ENCODE measurements at regions not wholly inside any gene's neighbourhood (a gene's known extent, or its start where the extent isn't known, plus 50 kb on each side); places are given as distances from the start of the nearest gene placed in this dataset.

GRCh38 chrX:42725196-42725595 is 52.8 kb downstream of the PPP1R2C start:
- Histone ChIP-seq H3K79me2 (ENCODE audit: control insufficient read depth, low read length) (no peaks in the 10 kb centered on the region), H3K27me3 (ENCODE audit: control insufficient read depth, low read length) (no peaks in the 10 kb centered on the region), H3F3A (ENCODE audit: control insufficient read depth, insufficient read depth) (no peaks in the 10 kb centered on the region), H3K4me2 (ENCODE audit: low read length) (no peak overlapping the region), H3K4me3 (ENCODE audit: low read length) (no peak overlapping the region), H3K4me1 (ENCODE audit: control insufficient read depth, low read length) (no peaks in the 10 kb centered on the region), H3K27ac (ENCODE audit: low read depth, low read length) (no peak overlapping the region), H3K9me2 (replicated peaks; ENCODE audit: control insufficient read depth, low read length) (no peaks in the 10 kb centered on the region), H4K20me1 (ENCODE audit: control insufficient read depth, insufficient read depth, low read depth, low read length) (no peaks in the 10 kb centered on the region), H3K9me3 (ENCODE audit: control insufficient read depth, insufficient read depth, low read length) (no peaks in the 10 kb centered on the region), H3K36me3 (ENCODE audit: control insufficient read depth, low read length) (no peaks in the 10 kb centered on the region)
- TF ChIP-seq EZH2phosphoT487 (IDR thresholded peaks at IDR 0.05; ENCODE audit: borderline replicate concordance, low read length): no peak

- Histone ChIP-seq H3K9me3 (ENCODE audit: control insufficient read depth, insufficient read depth, low read length) (no peaks in the 10 kb centered on the region), H3K4me1 (ENCODE audit: control insufficient read depth, low read length) (no peaks in the 10 kb centered on the region), H3K4me2 (ENCODE audit: low read length) (no peak overlapping the region), H4K20me1 (ENCODE audit: control insufficient read depth, insufficient read depth, low read depth, low read length) (no peaks in the 10 kb centered on the region), H3K79me2 (ENCODE audit: control insufficient read depth, low read length) (no peaks in the 10 kb centered on the region), H3K27me3 (ENCODE audit: control insufficient read depth, low read length) (no peaks in the 10 kb centered on the region), H3K4me3 (ENCODE audit: low read length) (no peak overlapping the region), H3F3A (ENCODE audit: control insufficient read depth, insufficient read depth) (no peaks in the 10 kb centered on the region), H3K36me3 (ENCODE audit: control insufficient read depth, low read length) (no peaks in the 10 kb centered on the region), H3K27ac (ENCODE audit: low read depth, low read length) (no peak overlapping the region), H3K9me2 (replicated peaks; ENCODE audit: control insufficient read depth, low read length) (no peaks in the 10 kb centered on the region)
- TF ChIP-seq EZH2phosphoT487 (IDR thresholded peaks at IDR 0.05; ENCODE audit: borderline replicate concordance, low read length) (no peak), CTCF (IDR thresholded peaks at IDR 0.05; ENCODE audit: low read depth, low read length, poor library complexity, severe bottlenecking) (no peak)
These were observed 57.8 kb downstream of the PPP1R2C start for GRCh38 chrX:42720209-42720608.

- no peak overlapping the region for H3K4me3 ChIP-seq (ENCODE audit: low read length)
- H3K4me2 ChIP-seq (ENCODE audit: low read length): no peak overlapping the region
- H3K4me1 ChIP-seq (ENCODE audit: control insufficient read depth, low read length): no peaks in the 10 kb centered on the region
- H3K27ac ChIP-seq (ENCODE audit: low read depth, low read length): no peak overlapping the region
- no peaks in the 10 kb centered on the region for H3K36me3 ChIP-seq (ENCODE audit: control insufficient read depth, low read length)
- H4K20me1 ChIP-seq (ENCODE audit: control insufficient read depth, insufficient read depth, low read depth, low read length): no peaks in the 10 kb centered on the region
- no peaks in the 10 kb centered on the region for H3K79me2 ChIP-seq (ENCODE audit: control insufficient read depth, low read length)
- H3F3A ChIP-seq (ENCODE audit: control insufficient read depth, insufficient read depth): no peaks in the 10 kb centered on the region
- TF ChIP-seq CTCF (IDR thresholded peaks at IDR 0.05; ENCODE audit: low read depth, low read length, poor library complexity, severe bottlenecking) (no peak), EZH2phosphoT487 (IDR thresholded peaks at IDR 0.05; ENCODE audit: borderline replicate concordance, low read length) (no peak)
- no peaks in the 10 kb centered on the region for H3K9me2 ChIP-seq (replicated peaks; ENCODE audit: control insufficient read depth, low read length)
- no peaks in the 10 kb centered on the region for H3K27me3 ChIP-seq (ENCODE audit: control insufficient read depth, low read length)
- no peaks in the 10 kb centered on the region for H3K9me3 ChIP-seq (ENCODE audit: control insufficient read depth, insufficient read depth, low read length)
These were observed 62.2 kb downstream of the PPP1R2C start for GRCh38 chrX:42715701-42716262.

- Histone ChIP-seq H3K27me3 (ENCODE audit: control insufficient read depth, low read length) (no peaks in the 10 kb centered on the region), H3K36me3 (ENCODE audit: control insufficient read depth, low read length) (no peaks in the 10 kb centered on the region)
- no peak for TF ChIP-seq EZH2phosphoT487 (IDR thresholded peaks at IDR 0.05; ENCODE audit: borderline replicate concordance, low read length)
- TF ChIP-seq CTCF (IDR thresholded peaks at IDR 0.05; ENCODE audit: low read depth, low read length, poor library complexity, severe bottlenecking): no peak
These were observed 62.8 kb downstream of the PPP1R2C start for GRCh38 chrX:42714981-42715700.

More at GRCh38 chrX:42714981-42715700, 62.8 kb downstream of the PPP1R2C start:
- no peak overlapping the region for H3K4me3 ChIP-seq (ENCODE audit: low read length)
- H3K4me2 ChIP-seq (ENCODE audit: low read length): no peak overlapping the region
- H3K79me2 ChIP-seq (ENCODE audit: control insufficient read depth, low read length): no peaks in the 10 kb centered on the region
- no peaks in the 10 kb centered on the region for H3K9me2 ChIP-seq (replicated peaks; ENCODE audit: control insufficient read depth, low read length)
- no peaks in the 10 kb centered on the region for H3K9me3 ChIP-seq (ENCODE audit: control insufficient read depth, insufficient read depth, low read length)
- no peaks in the 10 kb centered on the region for H4K20me1 ChIP-seq (ENCODE audit: control insufficient read depth, insufficient read depth, low read depth, low read length)
- H3K27ac ChIP-seq (ENCODE audit: low read depth, low read length): no peak overlapping the region
- H3K4me1 ChIP-seq (ENCODE audit: control insufficient read depth, low read length): no peaks in the 10 kb centered on the region
- H3F3A ChIP-seq (ENCODE audit: control insufficient read depth, insufficient read depth): no peaks in the 10 kb centered on the region
